AG04450 (cell line): ENCODE measurements at regions not wholly inside any gene's neighbourhood (a gene's known extent, or its start where the extent isn't known, plus 50 kb on each side); places are given as distances from the start of the nearest gene placed in this dataset.
"Not testable (repeated sequence)": the region's sequence is repeated elsewhere in the genome, so short reads cannot be mapped to it uniquely, and the experiment has no call there.

ENCODE experiments used
- CTCF ChIA-PET: fragments of 300-600, 350-600 bp; formaldehyde crosslinking; extraction: SDS; loops from one replicate; lab custom pipeline; 2022; ENCODE audit warnings: antibody characterized with exemption, inconsistent platforms; lab: Charles Lee
- POLR2A ChIA-PET: fragments of 350-600 bp; formaldehyde crosslinking; extraction: SDS; loops from one replicate; lab custom pipeline; 2021; ENCODE audit warnings: antibody characterized with exemption, inconsistent platforms; lab: Yijun Ruan, JAX
- DNase-seq: peaks from one replicate; pipeline ENCODE4 v3.0.0-alpha.2; 2011; ENCODE audit warnings: low read depth, low spot score
- H3K27ac ChIP-seq: one replicate; pipeline ENCODE4 v1.5.1; 2012; ENCODE audit warnings: low read depth, low read length, control low read depth
- H3K27me3 ChIP-seq: one replicate; pipeline ENCODE4 v1.6.0; 2012; ENCODE audit warnings: low read length; ENCODE audit not compliant: control insufficient read depth, insufficient read depth
- H3K4me3 ChIP-seq: 2 replicates; pipeline ENCODE4 v1.5.1; 2011; ENCODE audit warnings: mild to moderate bottlenecking, low read depth, low read length, control low read depth
- H3K9me3 ChIP-seq: 2 replicates; pipeline ENCODE4 v1.5.1; 2012; ENCODE audit warnings: low read length; ENCODE audit not compliant: control insufficient read depth, insufficient read depth
- TF ChIP-seq, protein P1 (sequence below): IDR thresholded peaks from 2 replicates; pipeline ENCODE4 v1.5.1; 2011; ENCODE audit warnings: low read depth, low read length, control low read depth, inconsistent platforms

DNA sequence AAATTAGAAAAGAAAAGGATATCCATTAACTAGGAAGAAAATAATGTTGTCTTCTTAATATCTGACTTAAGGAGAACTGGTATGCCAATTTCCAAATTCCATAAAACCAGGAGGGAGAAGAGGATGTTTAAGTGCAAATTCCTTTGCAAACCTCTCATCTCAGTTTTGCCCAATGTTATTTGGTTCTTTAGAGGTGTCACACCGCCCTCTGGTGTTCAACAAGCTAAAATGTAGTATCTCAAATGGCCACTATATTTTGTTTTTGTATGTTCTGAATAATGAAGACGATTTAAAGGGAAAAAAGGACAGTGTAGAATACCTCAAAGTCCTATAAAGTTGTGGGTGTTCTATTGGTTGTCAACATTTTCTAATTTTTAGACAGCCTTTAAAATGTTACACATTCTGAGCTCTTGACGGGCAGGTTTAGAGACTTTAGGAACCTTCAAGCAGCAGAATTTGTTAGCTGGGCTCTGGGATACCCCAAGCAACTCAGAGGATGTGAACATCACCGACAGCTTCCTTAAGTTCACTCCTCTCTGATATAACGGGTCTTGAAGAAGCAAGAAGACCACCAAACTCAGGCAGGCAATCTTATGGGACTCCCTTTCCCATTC is 458.3 kb downstream of the MFSD1 start:
- ChIA-PET POLR2A (interaction anchor here (1.0 kb wide), 1 partner anchor 458 kb away, joined by 3 read pairs; the partner anchor contains the start of gene MFSD1), CTCF (interaction anchor here (0.6 to 8.0 kb wide), 56 partner anchors 10 to 746 kb away, joined by 3 to 153 read pairs (median 4); partner anchors contain the start of gene MFSD1)
- H3K27me3 ChIP-seq: peaks cover 2% of the 10 kb centered on the region
- TF ChIP-seq, protein P1, sequence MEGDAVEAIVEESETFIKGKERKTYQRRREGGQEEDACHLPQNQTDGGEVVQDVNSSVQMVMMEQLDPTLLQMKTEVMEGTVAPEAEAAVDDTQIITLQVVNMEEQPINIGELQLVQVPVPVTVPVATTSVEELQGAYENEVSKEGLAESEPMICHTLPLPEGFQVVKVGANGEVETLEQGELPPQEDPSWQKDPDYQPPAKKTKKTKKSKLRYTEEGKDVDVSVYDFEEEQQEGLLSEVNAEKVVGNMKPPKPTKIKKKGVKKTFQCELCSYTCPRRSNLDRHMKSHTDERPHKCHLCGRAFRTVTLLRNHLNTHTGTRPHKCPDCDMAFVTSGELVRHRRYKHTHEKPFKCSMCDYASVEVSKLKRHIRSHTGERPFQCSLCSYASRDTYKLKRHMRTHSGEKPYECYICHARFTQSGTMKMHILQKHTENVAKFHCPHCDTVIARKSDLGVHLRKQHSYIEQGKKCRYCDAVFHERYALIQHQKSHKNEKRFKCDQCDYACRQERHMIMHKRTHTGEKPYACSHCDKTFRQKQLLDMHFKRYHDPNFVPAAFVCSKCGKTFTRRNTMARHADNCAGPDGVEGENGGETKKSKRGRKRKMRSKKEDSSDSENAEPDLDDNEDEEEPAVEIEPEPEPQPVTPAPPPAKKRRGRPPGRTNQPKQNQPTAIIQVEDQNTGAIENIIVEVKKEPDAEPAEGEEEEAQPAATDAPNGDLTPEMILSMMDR: peak; percentile 75
- H3K27ac ChIP-seq: no peak overlapping the region
- DNase-seq: peak; percentile 68
- H3K9me3 ChIP-seq: no peaks in the 10 kb centered on the region
- H3K4me3 ChIP-seq: no peak overlapping the region

DNA sequence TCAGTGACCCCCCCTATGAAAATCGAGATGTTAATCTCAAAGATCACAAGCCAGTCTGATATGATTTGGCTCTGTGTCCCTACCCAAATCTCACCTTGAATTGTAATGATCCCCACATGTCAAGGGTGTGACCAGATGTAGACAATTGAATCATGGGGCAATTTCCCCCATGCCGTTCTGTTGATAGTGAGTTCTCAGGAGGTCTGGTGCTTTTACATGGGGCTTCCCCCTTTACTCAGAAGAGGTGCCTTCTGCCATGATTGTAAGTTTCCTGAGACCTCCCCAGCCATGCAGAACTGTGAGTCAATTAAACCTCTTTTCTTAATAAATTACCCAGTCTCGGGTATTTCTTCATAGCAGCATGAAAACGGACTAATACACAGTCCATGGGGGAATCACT is 459.5 kb downstream of the MFSD1 start:
- H3K27me3 ChIP-seq, H3K4me3 ChIP-seq, POLR2A ChIA-PET, H3K9me3 ChIP-seq, DNase-seq, H3K27ac ChIP-seq: not testable (repeated sequence)
- CTCF ChIA-PET: interaction anchor here (1.0 to 8.0 kb wide), 16 partner anchors 9 to 745 kb away, joined by 3 to 153 read pairs (median 7); partner anchors contain the start of gene MFSD1

DNA sequence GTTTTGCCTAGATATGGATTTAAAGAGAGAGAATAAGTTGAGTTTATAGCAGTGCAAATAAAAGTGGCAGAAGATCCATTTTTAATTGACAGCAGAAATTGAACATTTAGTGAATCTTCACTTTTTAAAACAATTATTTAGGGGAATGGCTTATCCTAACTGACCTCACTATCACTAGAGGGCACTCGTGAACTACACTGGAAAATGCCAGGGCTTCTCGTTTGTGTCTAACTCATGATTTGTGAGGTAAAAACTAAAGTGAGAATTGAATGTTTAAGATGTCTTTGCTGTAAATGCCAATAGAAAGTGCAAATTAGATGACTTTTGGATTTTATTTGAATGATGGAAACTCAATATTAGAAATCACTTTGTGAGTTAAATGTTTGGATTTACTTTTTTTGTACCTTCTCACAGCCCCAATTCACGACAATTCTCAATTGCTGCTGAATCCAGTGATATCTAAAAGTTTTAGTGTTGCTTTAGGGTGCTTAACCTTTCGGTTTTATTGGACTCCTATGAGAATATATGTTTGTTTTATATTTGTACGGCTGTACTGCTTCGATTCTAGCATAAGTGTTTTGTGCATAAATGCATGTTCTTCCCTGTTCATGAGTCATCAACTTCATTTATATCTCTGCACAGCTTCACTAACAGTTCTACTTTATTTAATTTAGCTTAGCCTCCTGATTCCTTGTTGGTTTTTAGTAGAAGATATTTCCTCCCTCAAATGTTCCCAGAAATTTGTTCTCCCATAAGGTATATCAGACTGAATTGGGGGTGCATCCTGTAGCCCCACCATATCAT is 462.1 kb downstream of the MFSD1 start:
- Histone ChIP-seq H3K4me3 (no peak overlapping the region), H3K27me3 (peaks cover 5% of the 10 kb centered on the region), H3K9me3 (no peaks in the 10 kb centered on the region), H3K27ac (no peak overlapping the region)
- no peak for DNase-seq
- CTCF ChIA-PET: interaction anchor here (1.1 to 3.6 kb wide), 6 partner anchors 9 to 620 kb away, joined by 3 to 30 read pairs (median 10); no protein-coding TSS in a partner anchor
- POLR2A ChIA-PET: no interaction called here
- TF ChIP-seq, protein P1: peak; percentile 81

DNA sequence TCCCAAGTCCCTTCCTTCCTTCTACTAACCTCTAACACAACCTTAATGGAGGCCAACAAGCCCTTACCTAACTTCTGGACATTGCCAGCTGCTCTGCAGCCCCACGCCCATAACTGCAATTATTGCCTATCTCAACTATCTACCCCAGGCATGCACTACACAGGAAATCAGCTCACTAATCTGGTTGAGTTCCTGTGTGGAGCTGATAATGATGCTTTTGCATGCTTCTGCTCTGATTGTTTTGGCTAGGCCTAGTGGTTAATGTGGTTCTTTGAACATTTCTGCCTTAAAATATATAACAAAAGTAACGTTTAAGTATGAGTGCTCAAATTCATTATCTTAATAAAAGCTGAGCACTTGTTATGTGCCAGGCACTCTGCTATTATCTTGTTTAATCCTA is 463.9 kb downstream of the MFSD1 start:
- POLR2A ChIA-PET: no interaction called here
- CTCF ChIA-PET: interaction anchor here (0.5 to 3.6 kb wide), 12 partner anchors 12 to 738 kb away, joined by 3 to 30 read pairs (median 5); no protein-coding TSS in a partner anchor
- peaks cover 5% of the 10 kb centered on the region for H3K27me3 ChIP-seq
- TF ChIP-seq, protein P1: no peak
- no peaks in the 10 kb centered on the region for H3K9me3 ChIP-seq
- no peak overlapping the region for H3K27ac ChIP-seq
- H3K4me3 ChIP-seq: no peak overlapping the region
- DNase-seq: no peak

DNA sequence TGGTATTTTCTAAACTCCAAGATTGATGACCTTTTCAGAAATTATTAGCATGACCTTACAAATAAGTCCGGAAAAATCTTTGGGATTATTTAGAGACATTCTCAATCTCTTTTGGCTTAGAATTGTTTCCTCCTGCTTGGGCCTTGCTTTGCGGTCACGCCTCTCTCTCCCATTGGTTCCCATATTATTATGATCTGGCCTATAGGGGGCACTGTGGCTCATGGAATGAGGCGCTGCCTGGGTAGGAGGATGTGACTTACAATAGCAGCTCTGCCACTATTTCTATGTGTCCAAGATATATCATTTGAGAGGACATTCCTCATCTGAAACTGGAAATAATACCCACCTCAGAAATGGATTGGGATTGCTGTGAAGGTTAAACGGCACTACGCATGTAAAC is 464.9 kb downstream of the MFSD1 start:
- POLR2A ChIA-PET: no interaction called here
- no peak overlapping the region for H3K27ac ChIP-seq
- CTCF ChIA-PET: interaction anchor here (0.7 to 3.6 kb wide), 8 partner anchors 320 to 737 kb away, joined by 3 to 30 read pairs (median 5); no protein-coding TSS in a partner anchor
- peaks cover 5% of the 10 kb centered on the region for H3K27me3 ChIP-seq
- TF ChIP-seq, protein P1: no peak
- H3K4me3 ChIP-seq: no peak overlapping the region
- H3K9me3 ChIP-seq: no peaks in the 10 kb centered on the region
- DNase-seq: no peak
